ENCODE measurements at regions not wholly inside any gene's neighbourhood (a gene's known extent, or its start where the extent isn't known, plus 50 kb on each side); places are given as distances from the start of the nearest gene placed in this dataset.

DNA sequence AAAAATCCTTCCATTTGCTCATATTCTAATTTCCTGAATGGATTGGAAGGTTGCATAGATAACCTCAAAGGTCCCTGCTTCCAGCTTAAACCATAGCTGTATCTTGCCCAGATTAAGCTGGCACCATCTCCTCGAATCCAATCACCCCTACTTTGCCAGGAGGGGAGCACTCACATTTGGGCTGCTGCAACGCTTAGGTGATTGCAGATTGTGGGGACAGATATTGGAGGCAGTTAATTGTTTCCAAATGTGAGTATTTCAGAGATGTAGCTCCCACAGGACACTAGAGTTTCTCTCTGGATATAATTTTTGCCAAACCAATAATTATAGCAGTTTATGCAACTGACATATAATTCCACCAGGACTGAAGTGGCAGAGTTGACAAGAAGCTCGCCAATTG lies 53.5 kb upstream of the ACSL1 start:
- no peak for DNase-seq

DNA sequence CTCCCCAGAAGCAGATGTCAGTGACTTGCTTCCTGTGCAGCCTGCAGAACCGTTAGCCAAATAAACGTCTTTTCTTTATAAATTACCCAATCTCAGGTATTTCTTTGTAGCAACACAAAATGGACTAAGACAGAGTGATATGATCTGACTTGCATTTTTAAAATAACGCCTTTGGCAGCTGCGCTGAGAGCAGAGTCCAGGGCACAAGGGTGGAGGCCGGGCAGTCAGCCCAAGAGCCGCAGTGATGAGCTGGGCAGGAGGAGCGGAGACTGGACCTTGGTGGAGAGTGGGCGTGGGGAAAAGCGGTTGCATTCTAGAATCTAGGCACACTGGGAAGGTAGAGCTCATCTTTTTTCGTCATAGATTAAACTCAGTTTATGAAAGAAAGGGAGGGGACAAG lies 56.5 kb upstream of the ACSL1 start:
- no peak for DNase-seq

- DNase-seq: no peak
Observed at GRCh38 chr4:184883024-184883423, 57.3 kb upstream of the ACSL1 start.

- no peak for DNase-seq
Observed at GRCh38 chr4:184884883-184885282, 59.1 kb upstream of the ACSL1 start.

GRCh38 chr4:184885602-184886001 lies 59.8 kb upstream of the ACSL1 start:
- no peak for DNase-seq

GRCh38 chr4:184887333-184887732 lies 61.6 kb upstream of the ACSL1 start:
- DNase-seq: no peak

- no peak for DNase-seq
Observed at GRCh38 chr4:184887947-184888346, 62.2 kb upstream of the ACSL1 start.

GRCh38 chr4:184889666-184890335 lies 64.0 kb upstream of the ACSL1 start:
- no peak for DNase-seq

- no peak for DNase-seq
Observed at GRCh38 chr4:184890499-184890898, 64.7 kb upstream of the ACSL1 start.

DNA sequence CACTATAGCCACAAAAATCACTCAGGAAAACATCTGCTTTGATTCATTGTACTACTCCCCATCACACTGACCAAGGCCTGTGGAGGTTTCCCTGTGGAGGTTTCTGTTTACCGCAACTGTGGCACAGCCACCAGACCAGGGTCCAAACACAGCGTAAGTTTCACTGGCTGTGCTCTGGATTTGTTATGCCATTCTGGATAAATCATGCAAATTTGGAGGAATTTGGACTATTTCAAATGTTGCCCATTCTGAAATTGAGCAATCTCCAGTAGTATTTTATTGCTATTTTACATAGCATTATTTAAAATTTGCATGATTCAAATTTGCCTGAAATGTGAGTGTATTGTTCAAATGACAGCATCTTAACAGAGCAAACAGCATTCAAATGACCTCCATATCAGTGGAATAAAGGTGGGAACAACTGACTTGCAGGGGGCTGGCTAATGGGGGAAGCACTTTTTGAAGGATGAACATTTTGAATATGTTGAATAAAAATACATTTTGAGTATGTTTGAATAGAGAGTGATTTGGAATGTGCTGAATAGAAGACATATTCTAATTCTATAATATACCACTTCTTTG lies 66.1 kb upstream of the ACSL1 start:
- DNase-seq: no peak

DNA sequence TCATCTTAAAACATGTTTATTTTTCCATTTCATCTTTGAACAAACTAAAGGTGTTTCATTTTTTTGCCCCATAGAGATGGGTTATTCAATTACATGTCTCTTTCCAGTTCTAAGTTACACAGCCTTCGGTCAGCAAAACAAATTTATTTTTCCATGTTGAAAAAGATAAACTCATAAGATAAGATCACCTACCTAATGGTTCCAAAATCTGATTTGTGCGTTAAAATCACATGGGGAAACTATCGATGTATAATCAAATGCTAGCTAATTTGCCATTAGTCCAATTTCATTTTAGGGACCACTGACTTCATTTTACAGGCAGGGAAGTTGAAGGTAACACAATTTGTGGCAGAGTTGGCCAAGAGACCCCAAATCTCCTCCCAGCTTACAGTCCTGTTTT lies 67.2 kb upstream of the ACSL1 start:
- DNase-seq: no peak

- DNase-seq: no peak
Observed at GRCh38 chr4:184893801-184894571, 68.2 kb upstream of the ACSL1 start.

- no peak for DNase-seq
Observed at GRCh38 chr4:184895012-184895695, 69.4 kb upstream of the ACSL1 start.

- no peak for DNase-seq
Observed at GRCh38 chr4:184896868-184897715, 71.3 kb upstream of the ACSL1 start.

GRCh38 chr4:184897895-184898294 lies 72.1 kb upstream of the ACSL1 start:
- peak; percentile 11 for DNase-seq

DNA sequence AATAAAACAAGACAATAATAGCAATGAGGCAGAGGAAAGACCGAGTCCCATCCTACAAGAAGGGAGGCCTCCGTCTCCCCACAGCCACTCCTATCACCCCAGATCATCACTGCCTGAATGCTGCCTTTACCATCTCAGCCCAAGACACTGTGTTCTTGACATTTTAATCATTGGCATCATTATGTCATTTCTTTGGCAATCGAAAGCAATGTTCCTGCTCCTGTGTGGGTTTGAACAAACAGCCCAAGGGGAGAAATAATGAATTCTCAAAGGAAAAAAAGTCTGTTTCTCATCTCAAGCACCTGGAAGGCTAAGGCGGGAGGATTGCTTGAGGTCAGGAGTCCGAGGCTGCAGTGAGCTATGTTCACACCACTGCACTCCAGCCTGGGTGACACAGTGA lies 73.0 kb upstream of the ACSL1 start:
- DNase-seq: no peak

DNA sequence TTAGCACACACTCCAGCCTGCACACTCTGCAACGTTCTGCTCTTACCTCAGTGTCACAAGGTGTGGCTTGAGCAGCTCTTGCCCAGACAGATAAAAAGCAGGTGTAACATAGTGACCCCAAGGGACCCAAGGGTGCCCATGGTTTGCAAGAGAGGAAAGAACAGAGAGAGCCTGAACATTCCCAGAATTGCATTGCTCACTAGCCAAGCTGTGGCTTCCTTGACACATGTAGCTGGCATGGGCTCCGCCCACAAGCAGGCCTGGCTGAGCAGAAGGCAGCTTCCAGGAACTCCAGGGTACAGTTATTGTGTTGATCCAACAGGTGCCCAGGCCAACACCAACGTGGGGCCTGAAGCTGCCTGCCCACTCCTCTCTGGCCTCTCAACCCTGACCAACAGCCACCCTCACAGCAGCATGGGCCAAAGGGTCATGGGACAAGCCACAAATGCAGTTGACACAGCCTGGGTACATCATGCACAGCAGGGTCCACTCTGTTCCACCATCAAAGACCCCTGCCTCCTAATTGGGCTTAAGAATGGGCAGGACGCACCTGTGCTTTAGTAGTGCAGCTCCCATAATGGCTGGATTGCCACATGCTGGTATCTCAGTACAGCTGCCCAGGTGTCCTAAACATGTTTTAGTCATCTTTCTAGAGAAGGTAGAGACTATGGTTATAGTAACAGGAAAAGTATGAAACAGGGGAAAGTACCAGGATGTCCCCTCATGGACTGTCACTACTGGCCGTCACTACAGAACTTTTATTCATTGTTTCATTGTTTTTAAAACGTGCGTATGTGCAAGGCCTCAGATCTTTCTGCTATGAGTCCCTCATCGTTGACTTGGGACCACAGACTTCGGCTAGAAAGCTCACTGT lies 73.7 kb upstream of the ACSL1 start:
- DNase-seq: no peak

- DNase-seq: no peak
Observed at GRCh38 chr4:184900184-184900583, 74.4 kb upstream of the ACSL1 start.

- no peak for DNase-seq
Observed at GRCh38 chr4:184902550-184902949, 76.8 kb upstream of the ACSL1 start.

GRCh38 chr4:184906480-184907097 lies 80.8 kb upstream of the ACSL1 start:
- DNase-seq: no peak

GRCh38 chr4:184907216-184907615 lies 81.4 kb upstream of the ACSL1 start:
- no peak for DNase-seq
